ENCODE measurements at regions not wholly inside any gene's neighbourhood (a gene's known extent, or its start where the extent isn't known, plus 50 kb on each side); places are given as distances from the start of the nearest gene placed in this dataset.

GRCh38 chr2:222998459-222998858 is 53.5 kb upstream of the KCNE4 start:
- Histone ChIP-seq H4K20me1 (replicated peaks in 1 of 2; ENCODE audit: control insufficient read depth in 1 of 2, insufficient read depth in 2 of 2, low read length in 2 of 2) (no peaks in the 10 kb centered on the region), H2BK15ac (ENCODE audit: low read length) (no peak overlapping the region), H4K91ac (replicated peaks; ENCODE audit: insufficient read length, low read length) (no peak overlapping the region), H3K23ac (ENCODE audit: insufficient read length) (no peak overlapping the region), H2AFZ (ENCODE audit: low read length) (no peak overlapping the region), H3K4me1 (replicated peaks in 1 of 4; ENCODE audit: control insufficient read depth in 3 of 4, insufficient read depth in 4 of 4, low read length in 3 of 4) (no peaks in the 10 kb centered on the region), H2AK5ac (ENCODE audit: low read depth, low read length) (no peak overlapping the region), H4K8ac (ENCODE audit: extremely low read depth, insufficient read depth, low read length) (no peak overlapping the region), H3K14ac (ENCODE audit: insufficient read length) (no peak overlapping the region), H3K79me1 (ENCODE audit: low read depth, low read length) (no peaks in the 10 kb centered on the region), H2BK5ac (ENCODE audit: low read depth, low read length) (no peak overlapping the region), H2BK12ac (ENCODE audit: low read depth, low read length) (no peak overlapping the region), H3K18ac (ENCODE audit: extremely low read depth, low read length) (no peak overlapping the region), H4K5ac (ENCODE audit: insufficient read length, low read depth, low read length) (no peak overlapping the region), H3K79me2 (ENCODE audit: control insufficient read depth in 1 of 2, insufficient read depth in 2 of 2, low read length in 2 of 2) (no peaks in the 10 kb centered on the region), H3K27me3 (replicated peaks in 1 of 4; ENCODE audit: control insufficient read depth in 3 of 4, extremely low read depth in 1 of 4, insufficient read depth in 3 of 4, low read length in 3 of 4) (no peaks in the 10 kb centered on the region), H3K56ac (replicated peaks; ENCODE audit: insufficient read length, low read depth, low read length) (no peak overlapping the region), H3K4me2 (ENCODE audit: insufficient read depth in 1 of 2, low read depth in 2 of 2, low read length in 2 of 2) (no peak overlapping the region), H2BK120ac (replicated peaks; ENCODE audit: low read depth, low read length) (no peak overlapping the region), H3K9me3 (ENCODE audit: insufficient read depth in 2 of 2, low read depth in 1 of 2, low read length in 1 of 2) (no peaks in the 10 kb centered on the region; a peak in 1 of 4 replicates), H2BK20ac (ENCODE audit: low read length) (no peak overlapping the region), H3K36me3 (ENCODE audit: control insufficient read depth in 2 of 4, insufficient read depth in 4 of 4, low read length in 3 of 4) (no peaks in the 10 kb centered on the region), H3K4me3 (ENCODE audit: extremely low read depth in 1 of 4, insufficient read depth in 2 of 4, low read depth in 3 of 4, low read length in 4 of 4) (no peak overlapping the region), H3K23me2 (ENCODE audit: low read depth, low read length) (no peaks in the 10 kb centered on the region), H3K9ac (replicated peaks in 1 of 4; ENCODE audit: extremely low read depth in 1 of 4, low read depth in 3 of 4, low read length in 3 of 4) (no peak overlapping the region), H3K27ac (ENCODE audit: low read depth, low read length) (no peak overlapping the region), H3K4ac (replicated peaks; ENCODE audit: insufficient read length, low read depth, low read length) (no peak overlapping the region)
- 87% methylated on average over 1 of the region's 1 CpG; no CpG with 5 or more reads in 1 of the 2 experiments for WGBS, 2 experiments (ENCODE audit: extremely low coverage in 1 of 2, insufficient coverage in 1 of 2, insufficient read length in 1 of 2, insufficient replicate concordance in 2 of 2, low coverage in 1 of 2, low lambda C conversion rate in 2 of 2, missing lambda C conversion rate in 1 of 2)
- no peak for DNase-seq (ENCODE audit: low read depth in 1 of 2, low spot score in 2 of 2)
- ChIA-PET CTCF (ENCODE audit: partially characterized antibody) (no interaction called here), POLR2A (ENCODE audit: partially characterized antibody) (no interaction called here)
- FAIRE-seq = no peak
- TF ChIP-seq KDM4A (IDR thresholded peaks at IDR 0.05; ENCODE audit: low read depth, low read length, severe bottlenecking) (no peak), TEAD4 (IDR thresholded peaks at IDR 0.05; ENCODE audit: low read depth, low read length) (no peak), ATF2 (IDR thresholded peaks at IDR 0.05; ENCODE audit: low read length) (no peak), MAFK (IDR thresholded peaks at IDR 0.05; ENCODE audit: low read depth, low read length) (no peak), RFX5 (IDR thresholded peaks at IDR 0.05; ENCODE audit: borderline replicate concordance, low read depth, low read length) (no peak), POLR2AphosphoS5 (IDR thresholded peaks at IDR 0.05; ENCODE audit: low read depth, low read length) (no peak), BCL11A (IDR thresholded peaks at IDR 0.05; ENCODE audit: low read depth in 2 of 2, low read length in 2 of 2) (no peak), CBX8 (IDR thresholded peaks at IDR 0.05; ENCODE audit: borderline replicate concordance, low read depth, low read length) (no peak), CTBP2 (IDR thresholded peaks at IDR 0.05; ENCODE audit: borderline replicate concordance, insufficient read depth, insufficient read length, low read length) (no peak), SP1 (IDR thresholded peaks at IDR 0.05; ENCODE audit: low read depth, low read length) (no peak)
